HEK293T (cell line): ENCODE measurements at regions not wholly inside any gene's neighbourhood (a gene's known extent, or its start where the extent isn't known, plus 50 kb on each side); places are given as distances from the start of the nearest gene placed in this dataset.

Experiments
- CTCF ChIA-PET: fragments of 350-600 bp; formaldehyde crosslinking; extraction: SDS; loops from one replicate; lab custom pipeline; 2021; ENCODE audit warnings: antibody characterized with exemption, inconsistent platforms; lab: Yijun Ruan, JAX
- POLR2A ChIA-PET: fragments of 350-600 bp; formaldehyde crosslinking; extraction: SDS; loops from one replicate; lab custom pipeline; 2020; ENCODE audit warnings: antibody characterized with exemption, inconsistent platforms; lab: Yijun Ruan, JAX
- DNase-seq: peaks from one replicate; pipeline ENCODE4 v3.0.0; 2012; ENCODE audit warnings: mixed read lengths; ENCODE audit errors: extremely low spot score
- ARNT ChIP-seq: fragments of 450-650 bp; IDR thresholded peaks from 2 replicates; pipeline ENCODE4 v1.6.1; 2017; ENCODE audit warnings: mild to moderate bottlenecking
- BHLHE40 ChIP-seq: fragments of 450-650 bp; IDR thresholded peaks from 2 replicates; pipeline ENCODE4 v1.6.1; 2016; ENCODE audit warnings: mild to moderate bottlenecking, moderate library complexity, borderline replicate concordance
- CTBP1 ChIP-seq: fragments of 450-650 bp; IDR thresholded peaks from 2 replicates; pipeline ENCODE4 v1.6.1; 2016; ENCODE audit warnings: borderline replicate concordance
- ELF4 ChIP-seq: fragments of 450-650 bp; IDR thresholded peaks from 2 replicates; pipeline ENCODE4 v1.6.1; 2017; ENCODE audit warnings: antibody characterized with exemption
- FOXA1 ChIP-seq: fragments of 450-650 bp; IDR thresholded peaks from 2 replicates; pipeline ENCODE4 v1.6.1; 2016; ENCODE audit warnings: mild to moderate bottlenecking
- FOXK2 ChIP-seq: fragments of 450-650 bp; IDR thresholded peaks from 2 replicates; pipeline ENCODE4 v1.6.1; 2016; ENCODE audit warnings: mild to moderate bottlenecking
- FOXM1 ChIP-seq: fragments of 450-650 bp; IDR thresholded peaks from 2 replicates; pipeline ENCODE4 v1.6.1; 2017; ENCODE audit warnings: mild to moderate bottlenecking, borderline replicate concordance
- HDGF ChIP-seq: fragments of 450-650 bp; IDR thresholded peaks from 2 replicates; pipeline ENCODE4 v1.6.1; 2017; ENCODE audit warnings: antibody characterized with exemption, borderline replicate concordance
- L3MBTL2 ChIP-seq: fragments of 450-650 bp; conservative IDR thresholded peaks from 2 replicates; pipeline ENCODE4 v1.6.1; 2016; ENCODE audit warnings: mild to moderate bottlenecking
- LEF1 ChIP-seq: fragments of 450-650 bp; IDR thresholded peaks from 2 replicates; pipeline ENCODE4 v1.6.1; 2017; ENCODE audit warnings: mild to moderate bottlenecking, borderline replicate concordance
- NFRKB ChIP-seq: fragments of 450-650 bp; IDR thresholded peaks from 2 replicates; pipeline ENCODE4 v1.6.1; 2016; ENCODE audit warnings: mild to moderate bottlenecking, moderate library complexity
- PKNOX1 ChIP-seq: fragments of 450-650 bp; IDR thresholded peaks from 2 replicates; pipeline ENCODE4 v1.6.1; 2016
- SP1 ChIP-seq: fragments of 450-650 bp; IDR thresholded peaks from 2 replicates; pipeline ENCODE4 v1.6.1; 2017
- SUZ12 ChIP-seq: fragments of 450-650 bp; IDR thresholded peaks from 2 replicates; pipeline ENCODE4 v1.6.1; 2016; ENCODE audit warnings: mild to moderate bottlenecking
- TARDBP ChIP-seq: fragments of 450-650 bp; IDR thresholded peaks from 2 replicates; pipeline ENCODE4 v1.6.1; 2016
- ZNF384 ChIP-seq: fragments of 450-650 bp; IDR thresholded peaks from 2 replicates; pipeline ENCODE4 v1.6.1; 2016

GRCh38 chr2:4553241-4553640, 849.9 kb downstream of the DCDC2C start:
- TF ChIP-seq FOXM1 = no peak
- no peak for TF ChIP-seq L3MBTL2
- TF ChIP-seq BHLHE40 = no peak
- CTCF ChIA-PET = no interaction called here
- POLR2A ChIA-PET = no interaction called here
- no peak for DNase-seq

GRCh38 chr2:4556135-4556896, 852.9 kb downstream of the DCDC2C start:
- ChIA-PET CTCF (interaction anchor here (0.6 kb wide), 1 partner anchor 1927 kb away, joined by 6 read pairs; no protein-coding TSS in a partner anchor), POLR2A (no interaction called here)
- TF ChIP-seq ZNF384 (no peak), ARNT (no peak), HDGF (no peak), BHLHE40 (no peak), NFRKB (no peak), TARDBP (no peak), FOXA1 (no peak), L3MBTL2 (no peak), SUZ12 (no peak), FOXK2 (no peak), FOXM1 (no peak), SP1 (no peak), LEF1 (no peak), PKNOX1 (no peak), CTBP1 (no peak), ELF4 (no peak)
- no peak for DNase-seq

- ChIA-PET POLR2A (no interaction called here), CTCF (no interaction called here)
- no peak for TF ChIP-seq FOXK2
- TF ChIP-seq LEF1 = no peak
- no peak for TF ChIP-seq FOXM1
- TF ChIP-seq PKNOX1 = no peak
- TF ChIP-seq ARNT = no peak
- no peak for TF ChIP-seq BHLHE40
- no peak for DNase-seq
These were observed 857.8 kb downstream of the DCDC2C start for GRCh38 chr2:4561196-4561595.

DNA sequence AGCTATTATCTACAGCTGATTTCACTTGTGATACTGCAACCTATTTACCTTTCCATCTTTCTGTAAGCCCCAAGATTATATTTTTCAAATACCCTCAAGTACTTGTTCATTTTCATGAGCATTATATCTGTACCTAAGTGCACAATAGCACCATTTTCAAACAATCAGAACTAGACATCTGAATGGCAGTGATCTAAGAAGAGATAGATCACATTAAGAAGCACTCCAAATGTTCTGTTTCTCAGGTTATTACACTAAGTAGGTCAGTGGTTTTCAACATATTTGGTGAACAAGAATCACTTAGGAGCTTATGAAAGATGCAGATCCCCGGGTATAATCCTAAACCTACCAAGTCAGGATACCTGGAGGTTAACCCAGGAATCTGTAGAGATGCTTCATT, 872.7 kb downstream of the DCDC2C start:
- no peak for DNase-seq
- POLR2A ChIA-PET = no interaction called here
- TF ChIP-seq ARNT (no peak), PKNOX1 (no peak), SP1 (no peak), CTBP1 (no peak)
- CTCF ChIA-PET = no interaction called here

GRCh38 chr2:4579977-4580376, 876.6 kb downstream of the DCDC2C start:
- no peak for TF ChIP-seq HDGF
- TF ChIP-seq SUZ12 = no peak
- no peak for TF ChIP-seq ARNT
- ChIA-PET CTCF (no interaction called here), POLR2A (no interaction called here)
- no peak for DNase-seq

- CTCF ChIA-PET = no interaction called here
- TF ChIP-seq NFRKB = no peak
- TF ChIP-seq ZNF384 = no peak
- no peak for TF ChIP-seq FOXA1
- no peak for TF ChIP-seq FOXM1
- TF ChIP-seq ARNT = no peak
- no peak for TF ChIP-seq TARDBP
- no peak for TF ChIP-seq LEF1
- POLR2A ChIA-PET = no interaction called here
- no peak for DNase-seq
These were observed 881.8 kb downstream of the DCDC2C start for GRCh38 chr2:4585057-4585635.

DNA sequence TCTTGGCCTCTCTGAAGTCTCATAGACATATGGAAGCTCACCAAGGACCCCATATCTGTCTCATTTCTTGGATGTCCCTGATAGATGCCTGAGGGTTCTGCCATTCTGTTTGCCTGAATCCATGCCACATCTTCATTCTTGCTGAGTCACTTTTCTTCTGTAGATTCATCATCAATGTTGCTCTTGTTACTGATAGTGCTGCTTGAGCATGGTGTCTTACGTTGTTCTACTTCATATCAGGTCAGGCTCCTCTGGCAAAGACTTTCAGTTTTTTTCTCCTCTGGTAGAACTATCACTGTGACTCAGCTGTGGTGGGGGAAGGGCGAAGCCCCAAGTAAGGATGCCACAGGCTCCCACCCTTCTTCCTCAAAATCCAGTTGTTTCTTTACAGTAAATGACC, 885.2 kb downstream of the DCDC2C start:
- CTCF ChIA-PET = no interaction called here
- no peak for TF ChIP-seq FOXK2
- no peak for TF ChIP-seq ZNF384
- TF ChIP-seq ARNT = no peak
- no peak for TF ChIP-seq BHLHE40
- TF ChIP-seq ELF4 = no peak
- no peak for TF ChIP-seq TARDBP
- no peak for TF ChIP-seq SUZ12
- no peak for TF ChIP-seq FOXA1
- TF ChIP-seq FOXM1 = no peak
- TF ChIP-seq LEF1 = no peak
- no peak for TF ChIP-seq CTBP1
- TF ChIP-seq PKNOX1 = no peak
- no peak for TF ChIP-seq NFRKB
- TF ChIP-seq SP1 = no peak
- TF ChIP-seq L3MBTL2 = no peak
- no peak for TF ChIP-seq HDGF
- POLR2A ChIA-PET = no interaction called here
- DNase-seq = no peak
